T1000 (cell line): ENCODE measurements at regions not wholly inside any gene's neighbourhood (a gene's known extent, or its start where the extent isn't known, plus 50 kb on each side); places are given as distances from the start of the nearest gene placed in this dataset.
A peak's percentile ranks its signal among the peaks of the same experiment; 100 is the strongest.

Source experiments
- DNase-seq: peaks from one replicate; lab custom pipeline; 2025; ENCODE audit warnings: mixed read lengths; lab: John Stamatoyannopoulos, UW

GRCh38 chr13:103436057-103436654 is 369.9 kb upstream of the SLC10A2 start:
- DNase-seq = no peak

- DNase-seq = no peak
Observed at GRCh38 chr13:103431856-103432255, 365.6 kb upstream of the SLC10A2 start.

GRCh38 chr13:103430368-103430767 is 364.2 kb upstream of the SLC10A2 start:
- DNase-seq = no peak

- DNase-seq = no peak
Observed at GRCh38 chr13:103410002-103410401, 343.8 kb upstream of the SLC10A2 start.

DNA sequence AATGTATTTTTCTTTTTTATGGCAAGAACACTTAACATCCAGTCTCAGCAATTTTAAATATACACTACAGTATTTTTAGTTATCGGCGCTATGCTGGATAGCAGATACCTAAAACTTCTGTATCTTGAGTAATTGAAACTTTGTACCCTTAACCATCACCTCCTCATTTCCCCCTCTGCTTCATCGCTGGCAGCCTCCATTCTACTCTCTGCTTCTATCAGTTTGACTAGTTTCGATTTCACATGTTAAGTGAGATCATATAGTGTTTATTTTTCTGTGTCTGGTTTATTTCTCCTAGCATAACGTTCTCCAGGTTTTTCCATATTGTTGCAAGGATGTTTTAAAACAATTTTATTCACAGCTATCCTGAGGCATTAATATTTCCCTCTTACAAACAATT is 340.8 kb upstream of the SLC10A2 start:
- no peak for DNase-seq

DNA sequence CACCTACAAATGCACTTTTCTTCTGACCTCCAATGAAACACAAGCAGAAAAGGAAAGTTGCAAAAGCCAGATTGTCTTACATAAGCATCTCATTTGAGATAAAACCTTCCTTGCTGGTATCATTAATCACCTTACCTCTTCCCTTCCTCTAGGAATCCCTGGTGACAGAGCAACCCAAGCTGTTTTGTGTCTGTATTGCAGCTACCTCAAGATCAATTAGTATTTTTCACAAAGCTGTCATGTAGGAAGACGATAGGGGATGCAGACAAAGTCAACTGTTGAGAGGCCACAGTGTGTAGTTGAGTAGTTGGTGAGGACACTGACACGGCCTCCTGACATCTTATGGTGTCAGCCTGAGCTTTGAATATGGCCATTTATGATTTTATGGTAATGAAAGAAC is 339.1 kb upstream of the SLC10A2 start:
- DNase-seq = no peak

DNA sequence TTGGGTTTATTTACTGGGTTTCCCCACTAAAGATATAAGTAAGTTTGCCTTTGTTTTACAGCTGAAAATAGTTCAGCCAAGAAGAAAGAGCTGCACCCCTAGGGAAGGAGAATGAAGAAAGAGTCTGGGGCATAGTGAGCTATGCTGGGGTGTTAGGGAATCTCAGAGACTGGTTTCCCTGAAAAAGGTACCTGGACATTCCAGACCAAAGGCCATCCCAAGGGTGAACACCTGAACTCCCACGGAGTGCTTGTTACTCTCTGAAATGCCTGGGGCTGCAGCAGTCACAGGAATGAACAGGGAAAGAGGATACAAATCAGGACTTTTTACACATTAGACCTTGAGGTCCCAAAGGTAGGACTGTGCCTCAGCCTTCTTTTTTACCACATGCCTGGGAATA is 337.6 kb upstream of the SLC10A2 start:
- DNase-seq = no peak

- DNase-seq = no peak
Observed at GRCh38 chr13:103403148-103403740, 337.0 kb upstream of the SLC10A2 start.

DNA sequence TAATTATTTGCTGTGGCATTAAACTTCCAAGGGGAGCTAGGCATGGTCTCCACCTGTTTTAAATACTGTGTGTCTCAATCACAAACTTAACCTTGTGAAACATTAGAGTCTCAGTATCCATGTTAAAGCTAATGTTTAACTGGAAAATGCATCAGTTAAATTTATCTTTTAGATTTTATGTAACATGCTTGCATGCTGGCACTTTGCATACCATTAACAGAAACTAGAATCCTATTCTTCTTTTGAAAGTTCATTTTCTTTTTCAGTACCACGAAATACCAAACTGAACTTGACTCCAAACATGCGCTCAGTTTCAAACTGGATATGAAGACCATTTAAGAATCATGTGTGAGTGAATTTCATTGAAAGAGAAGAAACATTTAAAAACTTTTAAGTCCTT is 328.9 kb upstream of the SLC10A2 start:
- DNase-seq = no peak

DNA sequence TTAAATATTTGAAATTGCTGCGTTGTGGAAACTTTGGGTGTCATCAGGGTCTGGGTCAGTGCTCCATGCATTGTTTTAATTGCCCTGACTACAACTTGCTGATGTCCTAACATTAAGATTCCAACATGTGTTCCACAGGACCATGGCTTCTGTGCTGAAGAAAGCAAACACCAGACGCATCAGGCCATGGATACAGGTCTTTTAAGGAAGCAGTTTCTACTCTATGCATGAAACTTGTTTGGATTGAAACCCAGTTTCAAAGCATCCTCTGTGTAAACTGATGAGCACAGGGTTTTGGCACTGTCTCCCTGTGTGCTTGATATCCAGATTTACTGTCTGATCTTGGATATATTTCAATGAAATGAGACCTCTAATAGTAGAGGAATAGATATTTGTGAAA is 328.4 kb upstream of the SLC10A2 start:
- no peak for DNase-seq

- no peak for DNase-seq
Observed at GRCh38 chr13:103391936-103392335, 325.7 kb upstream of the SLC10A2 start.

GRCh38 chr13:103388839-103389238 is 322.6 kb upstream of the SLC10A2 start:
- no peak for DNase-seq

DNA sequence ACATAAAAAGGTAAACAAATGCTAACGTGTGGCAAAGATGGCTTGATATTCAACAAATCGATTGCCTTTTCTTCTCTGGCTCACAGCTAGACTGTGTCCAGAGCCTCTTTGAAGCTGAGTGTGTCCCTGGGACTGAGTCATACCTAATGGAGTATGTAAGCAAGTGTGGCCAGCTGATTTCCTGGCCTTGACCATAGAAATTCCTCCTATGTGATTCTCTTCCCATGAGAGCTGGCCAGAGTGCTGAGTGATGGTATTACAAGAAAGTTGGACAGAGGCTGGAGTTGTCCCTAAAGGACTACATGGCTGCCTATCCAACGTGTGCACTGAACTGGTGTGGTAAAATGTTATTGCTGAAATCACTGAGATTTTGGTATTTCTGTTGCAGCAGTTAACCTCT is 320.1 kb upstream of the SLC10A2 start:
- peak; percentile 3 for DNase-seq

DNA sequence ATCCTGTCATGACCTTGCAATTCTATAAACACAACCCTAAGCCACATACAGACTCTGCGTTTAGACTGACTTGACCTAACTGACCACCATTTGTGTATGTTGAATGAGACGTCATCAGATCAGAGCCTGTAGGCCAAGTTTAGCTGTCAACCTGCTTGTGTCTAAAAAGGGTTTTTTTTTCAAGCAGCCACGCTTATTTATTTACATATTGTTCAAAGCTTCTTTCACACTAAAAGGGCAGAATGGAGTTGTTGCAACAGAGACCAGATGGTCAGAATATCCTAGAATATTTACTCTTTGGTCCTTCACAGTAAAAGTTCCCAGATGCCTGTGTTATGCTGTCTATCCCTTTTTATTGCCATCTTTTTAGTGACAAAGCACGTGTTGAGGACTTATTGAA is 307.7 kb upstream of the SLC10A2 start:
- no peak for DNase-seq

- no peak for DNase-seq
Observed at GRCh38 chr13:103371271-103371670, 305.1 kb upstream of the SLC10A2 start.

DNA sequence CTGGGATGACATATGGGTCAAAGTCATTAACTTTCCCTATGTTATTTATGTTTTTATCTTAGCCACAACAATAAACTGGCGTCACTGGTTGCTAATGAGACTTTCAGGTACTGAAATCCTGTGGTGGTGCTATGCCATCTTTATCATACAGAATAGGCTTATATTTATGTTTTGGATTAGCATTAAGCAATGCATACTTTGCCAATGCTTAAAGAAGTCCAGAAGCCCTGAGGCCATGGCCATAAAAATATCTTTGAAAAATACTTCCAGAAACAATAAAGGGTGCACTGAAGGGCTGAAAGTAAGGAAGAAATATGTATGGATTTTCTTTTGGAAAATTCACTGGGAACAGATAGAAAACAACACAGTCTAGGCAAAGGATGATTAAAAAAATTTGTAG is 304.6 kb upstream of the SLC10A2 start:
- no peak for DNase-seq

- no peak for DNase-seq
Observed at GRCh38 chr13:103358255-103358932, 292.2 kb upstream of the SLC10A2 start.

DNA sequence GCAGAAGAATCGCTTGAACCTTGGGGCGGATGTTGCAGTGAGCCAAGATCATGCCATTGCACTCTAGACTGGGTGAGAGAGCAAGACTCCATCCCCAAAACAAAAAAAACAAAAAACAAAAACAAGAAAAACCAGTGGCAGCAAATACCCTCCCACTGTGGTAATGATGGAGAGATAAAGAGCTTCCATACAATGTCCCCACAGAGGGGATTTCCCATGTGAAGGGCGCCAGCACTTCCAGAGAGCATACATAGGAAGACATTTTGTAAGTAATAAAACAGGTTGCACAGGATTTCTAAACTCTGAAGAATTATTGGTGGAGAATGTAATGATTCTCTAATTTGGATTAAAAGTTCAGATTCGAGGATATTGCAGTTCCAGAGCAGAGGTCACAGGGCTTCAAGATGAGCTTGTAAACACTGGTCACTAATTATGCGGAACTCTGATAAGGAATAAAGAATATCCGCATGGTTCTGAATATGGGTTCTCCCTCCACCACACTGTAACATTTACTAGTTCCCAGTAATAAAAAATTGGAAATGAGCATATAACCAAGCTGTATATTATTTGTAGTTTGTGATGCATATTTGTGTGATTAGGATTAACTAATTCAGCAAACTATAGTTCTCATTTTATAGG is 290.1 kb upstream of the SLC10A2 start:
- no peak for DNase-seq

DNA sequence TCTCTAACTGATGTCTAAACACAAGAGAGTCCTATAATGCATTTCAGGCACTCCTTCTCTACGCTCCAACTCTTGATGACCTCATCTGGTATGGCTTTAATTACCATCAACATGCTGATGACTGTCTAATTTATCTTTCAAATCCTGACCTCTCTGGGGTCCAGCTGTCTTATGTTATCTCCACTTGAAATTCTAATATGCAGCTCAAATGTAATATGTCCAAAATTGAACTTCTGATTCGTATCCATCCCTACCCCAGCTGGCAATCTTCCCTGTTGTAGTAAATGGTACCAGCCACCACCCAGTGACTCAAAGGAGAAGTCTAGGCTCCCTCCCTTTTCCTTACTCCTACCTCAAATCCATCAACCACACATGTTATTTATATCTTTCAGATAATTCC is 288.0 kb upstream of the SLC10A2 start:
- DNase-seq = no peak

DNA sequence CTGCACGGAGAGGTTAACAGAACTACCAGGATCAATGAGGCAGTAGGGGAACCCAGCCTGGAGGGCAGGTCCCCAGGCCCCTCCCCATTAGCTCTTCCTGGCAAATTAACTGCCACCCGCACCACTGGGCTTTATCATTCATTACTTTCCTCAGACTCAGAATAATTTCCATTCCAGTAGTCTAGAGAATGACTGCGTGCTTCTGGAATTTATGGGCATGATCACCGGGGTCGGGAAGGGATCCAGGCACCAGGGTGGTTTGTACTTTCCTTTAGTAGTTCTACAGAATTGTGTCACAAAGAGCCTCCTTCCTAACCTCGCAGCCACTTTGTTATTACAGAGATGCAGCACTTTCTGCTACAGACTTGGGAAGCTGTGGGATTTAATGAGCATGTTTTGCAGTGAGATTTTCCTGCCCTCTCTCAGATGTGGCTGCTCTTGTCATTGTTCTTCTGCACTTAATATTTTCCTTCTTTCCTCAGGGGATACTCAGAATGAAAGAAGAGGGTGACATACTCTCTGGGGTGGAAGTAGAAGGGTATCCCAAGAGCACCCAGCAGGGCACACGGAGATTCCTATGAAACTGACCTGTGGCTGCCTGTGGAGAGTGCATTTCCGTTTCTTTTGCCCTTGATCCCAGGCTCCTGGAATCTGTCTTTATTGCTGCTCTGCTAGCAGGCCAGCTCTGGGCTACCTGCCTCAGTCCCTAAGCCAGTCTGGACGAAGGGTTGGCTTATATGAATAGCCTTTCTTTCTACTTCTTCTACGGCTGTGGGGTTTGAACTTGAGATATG is 285.0 kb upstream of the SLC10A2 start:
- DNase-seq = peak; percentile 14

GRCh38 chr13:103350147-103350546 is 283.9 kb upstream of the SLC10A2 start:
- DNase-seq = no peak

DNA sequence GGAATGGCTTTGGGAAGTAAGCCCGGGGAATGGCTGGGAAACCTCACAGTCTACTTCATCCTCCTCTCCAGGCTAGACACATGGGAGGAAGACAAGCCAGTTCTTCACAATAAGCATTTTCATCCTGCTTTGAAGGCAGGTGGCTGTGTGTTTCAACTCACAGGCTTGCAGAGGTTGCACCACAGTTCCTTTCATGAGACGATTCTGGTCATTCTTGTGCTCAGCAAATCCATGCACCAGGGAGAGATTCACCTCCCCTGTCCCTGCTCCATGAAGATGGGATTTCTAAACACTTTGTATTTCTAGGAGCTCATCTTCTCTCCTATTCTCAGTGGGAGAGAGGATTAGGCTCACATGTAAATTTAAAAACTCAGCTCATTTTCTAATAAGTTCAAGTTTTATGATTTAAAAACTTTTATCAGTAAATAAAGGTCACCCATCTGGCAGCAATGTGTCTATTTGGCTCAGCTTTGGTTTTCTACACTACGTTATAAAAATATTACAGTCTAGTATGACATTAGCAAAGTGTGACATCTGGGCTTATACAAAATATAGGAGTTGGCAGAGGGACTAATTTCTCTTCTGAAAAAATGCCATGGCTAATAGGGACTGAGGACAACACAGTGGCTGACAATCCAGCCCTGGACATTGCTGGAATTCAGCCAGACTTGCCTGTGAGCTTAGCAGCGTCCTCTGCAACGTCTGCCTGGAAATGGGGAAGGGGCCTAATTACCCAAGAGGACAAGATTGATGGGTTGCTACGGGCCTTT is 283.2 kb upstream of the SLC10A2 start:
- no peak for DNase-seq
